GM18858 (cell line): ENCODE measurements at regions not wholly inside any gene's neighbourhood (a gene's known extent, or its start where the extent isn't known, plus 50 kb on each side); places are given as distances from the start of the nearest gene placed in this dataset.

Source experiments
- ATAC-seq: cut with Tn5 transposase; IDR thresholded peaks from one replicate; pipeline ENCODE4 v1.9.1; 2021; ENCODE audit not compliant: unreplicated experiment

DNA sequence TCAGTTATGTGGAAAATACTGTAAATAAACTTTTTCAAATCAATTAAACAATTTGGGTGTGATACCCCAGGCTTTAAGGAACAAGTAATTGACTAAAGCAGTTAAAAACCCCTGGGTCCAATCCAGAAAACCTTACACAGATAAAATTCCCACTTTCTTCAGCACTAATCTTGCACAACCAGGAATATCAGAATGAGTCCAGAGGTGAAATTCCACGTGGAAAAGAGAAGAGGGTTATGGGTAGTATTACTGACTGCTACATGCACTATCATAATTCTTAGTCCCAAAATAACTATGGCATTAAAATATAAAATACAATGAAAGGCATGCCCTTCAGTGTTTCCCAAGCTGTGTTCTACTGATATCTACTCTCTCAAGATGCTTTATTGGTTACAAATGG, 135.7 kb upstream of the STEAP4 start:
- no peak for ATAC-seq

GRCh38 chr7:88437132-88437531, 130.4 kb upstream of the STEAP4 start:
- ATAC-seq = peak; percentile 52

GRCh38 chr7:88432301-88432700, 125.6 kb upstream of the STEAP4 start:
- no peak for ATAC-seq

GRCh38 chr7:88431882-88432281, 125.2 kb upstream of the STEAP4 start:
- no peak for ATAC-seq

- ATAC-seq = no peak
Measured at GRCh38 chr7:88429382-88429781, 122.7 kb upstream of the STEAP4 start.

DNA sequence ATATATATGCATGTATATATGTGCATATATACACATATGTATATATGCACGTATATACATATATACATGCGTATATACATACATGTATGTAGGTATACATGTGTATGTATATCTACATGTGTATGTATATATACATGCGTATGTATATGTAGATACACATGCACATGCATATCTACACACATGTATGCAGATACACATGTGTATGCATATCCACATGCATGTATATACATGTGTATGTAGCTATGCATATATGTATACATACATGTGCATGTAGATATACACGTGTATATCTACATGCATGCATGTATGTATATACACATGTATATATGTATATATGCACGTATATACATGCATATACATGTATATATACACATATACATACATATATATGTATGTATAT, 95.8 kb upstream of the STEAP4 start:
- ATAC-seq = no peak

DNA sequence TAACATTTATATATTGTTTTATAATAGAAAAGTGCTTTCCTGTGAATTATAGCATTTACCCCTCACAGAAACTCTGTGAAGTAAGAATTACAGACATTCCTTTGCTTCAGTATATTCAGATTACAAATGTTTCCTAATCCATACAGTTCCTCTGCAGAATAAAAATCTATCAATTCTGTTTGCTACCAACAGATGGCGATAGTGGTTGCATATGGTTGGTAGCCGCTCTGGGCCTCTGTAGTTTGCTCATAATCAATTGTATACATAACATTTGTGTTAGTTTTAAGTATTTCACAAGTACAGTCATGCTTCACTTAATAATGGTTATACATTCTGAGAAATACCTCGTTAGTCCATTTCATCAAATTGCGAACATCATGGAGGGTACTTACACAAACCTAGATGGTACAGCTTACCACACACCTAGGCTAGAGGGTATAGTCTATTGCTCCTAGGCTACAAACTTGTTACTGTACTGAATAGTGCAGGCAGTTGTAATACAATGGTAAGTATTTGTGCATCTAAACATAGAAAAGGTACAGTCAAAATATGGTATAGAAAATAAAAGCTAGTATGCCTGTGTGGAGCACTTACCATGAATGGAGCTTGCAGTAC, 94.4 kb upstream of the STEAP4 start:
- ATAC-seq = no peak

GRCh38 chr7:88399696-88400240, 93.1 kb upstream of the STEAP4 start:
- ATAC-seq = no peak

DNA sequence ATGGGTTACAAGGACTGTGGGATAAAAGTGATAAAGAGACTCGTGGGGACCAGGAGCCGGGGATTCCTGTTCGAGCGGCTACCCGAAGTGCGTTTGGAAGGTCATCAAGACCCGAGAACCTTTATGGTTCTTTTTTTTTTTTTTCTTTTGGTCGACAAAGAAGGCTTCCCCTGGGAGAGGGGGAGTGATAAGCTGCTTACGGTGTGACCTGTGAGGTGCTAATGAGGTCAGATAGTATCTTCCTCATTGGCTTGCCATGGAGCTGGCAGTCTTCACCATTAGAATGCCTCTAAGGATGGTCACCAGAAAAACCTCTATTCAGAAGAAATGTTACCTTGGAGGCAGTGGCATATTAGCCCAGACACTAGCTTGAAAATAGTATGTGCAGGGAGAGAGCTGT, 92.3 kb upstream of the STEAP4 start:
- ATAC-seq = no peak

GRCh38 chr7:88398459-88398858, 91.8 kb upstream of the STEAP4 start:
- ATAC-seq = no peak

GRCh38 chr7:88396948-88397322, 90.2 kb upstream of the STEAP4 start:
- peak; percentile 37 for ATAC-seq

- peak; percentile 74 for ATAC-seq
Measured at GRCh38 chr7:88396295-88396947, 89.7 kb upstream of the STEAP4 start.

DNA sequence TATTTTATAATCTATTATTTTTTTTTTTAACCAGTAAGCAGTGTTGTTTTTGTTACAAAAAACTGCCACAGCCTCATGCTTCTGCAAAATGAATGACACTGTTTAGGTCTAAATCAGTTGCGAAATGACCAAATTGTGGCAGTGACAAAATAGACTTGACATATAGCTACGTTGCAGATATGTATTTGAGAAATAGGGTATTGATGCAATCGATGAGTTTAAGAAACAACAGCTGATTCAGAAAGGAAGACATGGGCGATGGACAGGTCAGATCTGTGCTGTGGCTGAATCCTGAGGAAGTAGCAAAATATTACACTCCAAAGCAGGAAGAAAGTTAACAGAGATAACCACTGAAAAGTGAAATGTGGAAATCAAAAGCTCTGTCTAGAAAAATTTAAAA, 89.0 kb upstream of the STEAP4 start:
- ATAC-seq = no peak

DNA sequence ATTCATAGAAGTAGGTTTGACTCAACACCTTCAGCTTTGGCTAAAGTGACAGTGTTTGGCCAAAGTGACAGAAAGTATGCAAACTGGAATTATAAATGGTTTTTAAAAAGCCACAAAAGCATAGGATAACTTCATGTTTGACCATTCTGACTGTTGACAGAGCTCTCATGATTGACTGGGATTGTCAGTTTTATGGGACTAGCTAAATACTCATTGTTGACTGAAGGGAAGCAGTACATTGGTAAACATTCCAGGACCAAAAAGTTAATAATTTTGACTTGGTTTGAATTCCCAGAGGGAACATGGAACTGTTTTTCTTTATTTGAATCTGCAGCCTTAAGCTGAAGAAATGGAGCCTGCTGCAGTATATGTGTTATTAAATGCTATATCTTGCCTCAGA, 84.6 kb upstream of the STEAP4 start:
- no peak for ATAC-seq

- no peak for ATAC-seq
Measured at GRCh38 chr7:88387368-88387767, 80.7 kb upstream of the STEAP4 start.

DNA sequence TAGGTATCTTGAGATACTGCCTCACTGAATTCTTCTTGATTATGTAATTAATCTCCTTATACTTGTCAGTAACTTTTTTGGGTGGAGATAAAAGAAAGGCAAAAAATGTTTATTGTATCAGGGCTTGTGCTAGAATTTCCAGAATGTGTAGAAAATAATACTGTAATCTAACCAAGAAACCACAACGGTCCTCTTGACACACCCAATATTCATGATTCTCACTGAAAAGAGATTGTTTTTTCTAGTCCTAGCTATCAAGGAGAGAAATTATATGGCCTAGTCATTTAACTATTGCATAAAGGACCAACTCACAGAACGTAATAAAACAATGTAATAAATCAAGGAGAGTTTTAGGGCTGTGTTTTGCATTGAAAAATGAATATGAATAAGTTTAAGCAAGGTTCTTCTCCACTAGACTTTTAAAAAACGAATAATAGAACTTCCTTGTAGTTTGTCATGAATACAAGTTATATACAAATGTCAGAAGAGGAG, 80.0 kb upstream of the STEAP4 start:
- no peak for ATAC-seq

DNA sequence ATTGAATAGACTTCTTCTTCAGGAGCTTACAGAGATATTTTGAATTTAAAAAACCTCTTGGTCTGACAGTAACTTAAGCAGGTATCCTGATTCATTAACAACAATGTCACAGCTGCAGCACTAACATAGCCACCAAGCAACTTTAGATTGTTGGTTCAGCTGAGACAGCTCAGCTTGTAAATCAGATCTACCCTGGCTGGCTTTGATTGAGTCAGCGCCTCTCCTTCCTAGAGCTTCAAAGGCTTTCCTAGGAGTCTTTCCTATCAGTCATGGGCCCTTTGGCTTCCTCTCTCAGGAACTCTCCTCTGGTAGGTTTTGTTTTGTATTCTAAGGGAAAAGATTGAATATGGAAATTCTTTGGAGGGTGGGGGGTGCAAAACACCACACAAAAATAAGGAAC, 70.7 kb upstream of the STEAP4 start:
- no peak for ATAC-seq

- ATAC-seq = no peak
Measured at GRCh38 chr7:88368686-88369085, 62.0 kb upstream of the STEAP4 start.

GRCh38 chr7:88366845-88367244, 60.2 kb upstream of the STEAP4 start:
- no peak for ATAC-seq

DNA sequence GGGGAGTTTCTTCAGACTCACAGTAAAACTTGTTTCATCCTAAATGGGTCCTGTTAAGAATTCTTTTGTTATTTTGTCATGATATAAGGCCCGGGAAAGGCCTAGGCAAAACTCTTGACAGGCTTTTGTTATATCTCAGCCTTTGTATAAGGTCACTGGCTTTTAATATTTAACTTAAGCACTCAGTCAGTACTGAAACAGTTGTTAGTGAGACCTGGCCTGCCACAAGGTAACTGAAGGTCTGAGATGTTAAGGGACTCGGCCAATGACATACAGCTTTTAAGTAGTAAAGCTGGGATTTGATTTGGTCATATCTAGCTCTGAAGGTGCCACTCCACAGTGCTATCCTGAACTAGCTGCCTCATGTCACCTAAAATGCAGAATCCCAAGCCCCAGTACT, 57.2 kb upstream of the STEAP4 start:
- ATAC-seq = no peak

GRCh38 chr7:88363249-88363648, 56.6 kb upstream of the STEAP4 start:
- no peak for ATAC-seq

GRCh38 chr7:88361357-88361756, 54.7 kb upstream of the STEAP4 start:
- no peak for ATAC-seq

DNA sequence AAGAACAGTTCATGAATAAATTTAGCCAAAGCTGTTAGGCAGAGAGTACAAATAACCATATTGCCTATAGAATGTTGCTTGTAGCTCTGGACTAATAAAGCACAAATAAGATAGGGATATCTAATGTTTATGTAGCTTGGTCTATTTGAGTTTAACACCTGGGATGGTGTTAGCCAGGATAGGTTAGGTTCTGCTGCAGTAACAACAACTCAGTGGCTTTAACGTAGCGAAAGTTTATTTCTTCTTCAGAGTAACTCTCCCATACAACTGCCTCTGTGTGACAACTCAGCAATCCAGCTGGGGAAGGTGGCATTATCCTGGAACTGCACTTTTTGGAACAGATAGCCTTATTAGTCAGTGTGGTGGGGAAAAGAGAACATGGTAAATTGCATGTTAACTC, 52.2 kb upstream of the STEAP4 start:
- no peak for ATAC-seq
